HT1080 (cell line): ENCODE measurements at regions not wholly inside any gene's neighbourhood (a gene's known extent, or its start where the extent isn't known, plus 50 kb on each side); places are given as distances from the start of the nearest gene placed in this dataset. TPM values are rescaled to one million over a fixed set of nuclear protein-coding genes. Genes with fewer than 3 reads are reported as not detected.

Experiments used
- DNase-seq: peaks from one replicate; pipeline ENCODE4 v3.0.0-alpha.2; 2015; ENCODE audit warnings: low read depth
- small RNA-seq: library from RNA; depleted of rRNA; stranded (forward); fragments of <200 nt; gene quantifications from one replicate; pipeline ENCODE3, GENCODE V24; 2014

- DNase-seq = no peak
Observed at GRCh38 chr7:93651603-93652159, 77.2 kb upstream of the CALCR start.

DNA sequence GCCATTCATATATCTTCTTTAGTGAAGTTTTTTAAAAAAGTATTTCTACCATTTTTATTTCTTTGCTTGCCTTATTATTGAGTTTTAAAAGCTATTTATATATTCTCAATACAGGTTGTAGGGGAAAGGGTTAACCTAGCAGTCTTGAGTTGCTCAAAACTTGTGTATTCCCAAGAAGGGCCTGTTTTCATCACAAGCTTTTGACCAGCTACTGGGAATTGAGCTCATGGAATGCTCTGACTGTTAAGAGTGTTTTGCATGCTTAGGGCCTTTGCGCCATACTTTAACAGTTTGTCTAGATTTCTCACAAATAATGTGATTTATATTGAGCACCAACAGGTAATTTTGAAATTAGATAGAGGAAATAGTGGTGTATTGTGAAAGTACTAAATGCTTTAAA is 72.0 kb upstream of the CALCR start:
- no peak for DNase-seq

GRCh38 chr7:93636276-93636675 is 61.8 kb upstream of the CALCR start:
- DNase-seq = no peak

- no peak for DNase-seq
Observed at GRCh38 chr7:93632371-93632770, 57.8 kb upstream of the CALCR start.

- no peak for DNase-seq
Observed at GRCh38 chr7:93629291-93629801, 54.8 kb upstream of the CALCR start.

DNA sequence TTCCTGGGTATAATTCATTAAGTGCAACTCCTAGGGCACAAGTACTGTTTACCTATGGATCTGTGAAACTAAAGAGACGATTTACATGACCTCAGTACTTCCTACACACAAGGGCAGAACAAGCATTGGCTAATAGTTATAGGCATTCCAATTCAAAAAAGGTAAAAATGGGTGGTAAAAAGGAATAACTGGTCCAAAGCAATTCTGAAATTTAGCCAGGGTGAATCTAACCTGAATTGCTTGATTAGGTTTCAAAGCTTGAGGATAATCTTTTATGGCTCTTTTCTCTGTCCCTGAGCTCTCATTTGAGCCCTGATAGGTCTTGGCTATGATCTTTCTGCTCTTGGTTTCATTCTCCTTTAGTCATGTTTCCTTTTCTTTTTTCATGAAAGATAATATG is 52.3 kb upstream of the CALCR start:
- DNase-seq = no peak

Small RNA genes lying in the stretch of these regions (small RNA-seq; reads per million reads assigned to genes)
- gene AC002075.2 (not detected), gene MIR4652 (not detected)
